ENCODE measurements at regions not wholly inside any gene's neighbourhood (a gene's known extent, or its start where the extent isn't known, plus 50 kb on each side); places are given as distances from the start of the nearest gene placed in this dataset.

DNA sequence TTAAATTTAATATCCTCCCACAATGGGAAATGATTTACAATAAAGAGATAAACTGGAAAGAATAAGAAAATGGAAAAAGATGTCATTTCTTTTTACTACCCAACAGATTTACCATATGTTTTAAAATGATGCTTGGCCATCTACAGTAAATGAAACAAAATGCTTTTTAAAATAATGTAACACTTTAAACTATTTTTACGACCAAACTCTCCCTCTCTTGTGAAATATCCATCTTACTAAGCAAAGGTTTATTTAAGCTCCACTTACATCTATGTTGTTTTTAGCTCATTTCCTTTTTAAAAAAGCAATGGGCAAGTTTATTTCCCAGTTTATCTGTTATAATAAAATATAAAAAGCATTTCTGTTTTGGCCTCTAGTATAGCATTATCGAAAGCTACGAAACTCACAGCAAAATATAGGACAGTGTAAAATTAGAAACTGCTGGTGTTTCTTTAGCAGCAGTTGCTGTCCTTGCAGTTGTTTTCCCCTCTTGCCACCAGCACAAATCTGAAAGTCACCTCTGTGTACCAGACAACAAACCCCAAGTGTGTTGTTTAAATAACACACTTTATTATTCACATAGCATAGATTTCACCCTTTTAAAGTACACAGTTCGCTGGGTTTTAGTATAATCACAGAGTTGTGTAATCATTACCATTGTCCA lies 195.1 kb downstream of the CDRT15L2 start:
- TF ChIP-seq POLR2A (IDR thresholded peaks at IDR 0.05; ENCODE audit: low read depth, low read length) (no peak), MYC (IDR thresholded peaks at IDR 0.05; ENCODE audit: low read depth, low read length) (no peak), EZH2 (IDR thresholded peaks at IDR 0.05; ENCODE audit: borderline replicate concordance, low read depth, low read length, severe bottlenecking) (no peak), JUN (IDR thresholded peaks at IDR 0.05; ENCODE audit: borderline replicate concordance, insufficient read depth, insufficient read length, low read depth) (no peak), FOS (IDR thresholded peaks at IDR 0.05; ENCODE audit: borderline replicate concordance, insufficient read depth, low read length) (no peak), POLR2AphosphoS5 (IDR thresholded peaks at IDR 0.05; ENCODE audit: insufficient read depth, low read depth, low read length) (no peak)
- TF ChIP-seq, protein P1, sequence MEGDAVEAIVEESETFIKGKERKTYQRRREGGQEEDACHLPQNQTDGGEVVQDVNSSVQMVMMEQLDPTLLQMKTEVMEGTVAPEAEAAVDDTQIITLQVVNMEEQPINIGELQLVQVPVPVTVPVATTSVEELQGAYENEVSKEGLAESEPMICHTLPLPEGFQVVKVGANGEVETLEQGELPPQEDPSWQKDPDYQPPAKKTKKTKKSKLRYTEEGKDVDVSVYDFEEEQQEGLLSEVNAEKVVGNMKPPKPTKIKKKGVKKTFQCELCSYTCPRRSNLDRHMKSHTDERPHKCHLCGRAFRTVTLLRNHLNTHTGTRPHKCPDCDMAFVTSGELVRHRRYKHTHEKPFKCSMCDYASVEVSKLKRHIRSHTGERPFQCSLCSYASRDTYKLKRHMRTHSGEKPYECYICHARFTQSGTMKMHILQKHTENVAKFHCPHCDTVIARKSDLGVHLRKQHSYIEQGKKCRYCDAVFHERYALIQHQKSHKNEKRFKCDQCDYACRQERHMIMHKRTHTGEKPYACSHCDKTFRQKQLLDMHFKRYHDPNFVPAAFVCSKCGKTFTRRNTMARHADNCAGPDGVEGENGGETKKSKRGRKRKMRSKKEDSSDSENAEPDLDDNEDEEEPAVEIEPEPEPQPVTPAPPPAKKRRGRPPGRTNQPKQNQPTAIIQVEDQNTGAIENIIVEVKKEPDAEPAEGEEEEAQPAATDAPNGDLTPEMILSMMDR (IDR thresholded peaks at IDR 0.05; ENCODE audit: extremely low read depth in 1 of 2, insufficient read depth in 1 of 2, low read depth in 1 of 2, low read length in 2 of 2) = no peak
- TF ChIP-seq, protein P2, sequence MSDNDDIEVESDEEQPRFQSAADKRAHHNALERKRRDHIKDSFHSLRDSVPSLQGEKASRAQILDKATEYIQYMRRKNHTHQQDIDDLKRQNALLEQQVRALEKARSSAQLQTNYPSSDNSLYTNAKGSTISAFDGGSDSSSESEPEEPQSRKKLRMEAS (IDR thresholded peaks at IDR 0.05; ENCODE audit: insufficient read depth, insufficient read length) = no peak

All from endothelial cell of umbilical vein (primary cell).